CD4-positive, alpha-beta T cell (primary cell): ENCODE measurements at regions not wholly inside any gene's neighbourhood (a gene's known extent, or its start where the extent isn't known, plus 50 kb on each side); places are given as distances from the start of the nearest gene placed in this dataset.

Experiments
- ATAC-seq: fragments of 200-7000 bp; cut with Tn5 transposase; one replicate; pipeline ENCODE4 v1.10.0; 2022; ENCODE audit warnings: mild to moderate bottlenecking; ENCODE audit not compliant: poor library complexity
- CTCF ChIA-PET: fragments of 350-600 bp; sonication (Branson Sonifier 250); formaldehyde crosslinking; loops from one replicate; lab custom pipeline; 2021; ENCODE audit warnings: antibody characterized with exemption, inconsistent platforms; lab: Charles Lee
- POLR2A ChIA-PET: fragments of 350-600 bp; sonication (Branson Sonifier 250); formaldehyde crosslinking; loops from one replicate; lab custom pipeline; 2021; ENCODE audit warnings: antibody characterized with exemption, inconsistent platforms; lab: Charles Lee
- DNase-seq, 14 experiments: peaks; one replicate each; pipeline ENCODE4 v3.0.0-alpha.2; 2013 to 2020; ENCODE audit warnings: mixed read lengths in 2 of 14
- H3K27ac ChIP-seq, 2 donors: one replicate each; pipeline versions ENCODE4 v1.5.1 to v1.7.0; 2013; ENCODE audit warnings: low read length in 2 of 2, low read depth in 1 of 2, mild to moderate bottlenecking in 1 of 2
- H3K27me3 ChIP-seq, 2 experiments: 1 replicate in 1 of 2; 2 replicates in 1 of 2; pipeline versions ENCODE4 v1.6.1 to v1.7.0; 2013; ENCODE audit warnings: low read length in 2 of 2, control low read depth in 1 of 2, mild to moderate bottlenecking in 1 of 2, moderate library complexity in 1 of 2; ENCODE audit not compliant: insufficient read depth in 2 of 2, control insufficient read depth in 1 of 2
- H3K36me3 ChIP-seq: one replicate; pipeline ENCODE4 v1.6.1; 2013; ENCODE audit warnings: low read length, control low read depth; ENCODE audit not compliant: insufficient read depth
- H3K4me1 ChIP-seq: one replicate; pipeline ENCODE4 v1.6.1; 2013; ENCODE audit warnings: low read length, control low read depth; ENCODE audit not compliant: insufficient read depth
- H3K4me3 ChIP-seq: one replicate; pipeline ENCODE4 v1.5.1; 2013; ENCODE audit warnings: mild to moderate bottlenecking, low read length, moderate library complexity
- H3K9me3 ChIP-seq, 2 experiments: 1 replicate in 1 of 2; 2 replicates in 1 of 2; pipeline versions ENCODE4 v1.6.1 to v1.7.0; 2013; ENCODE audit warnings: low read length in 2 of 2, mild to moderate bottlenecking in 2 of 2, control low read depth in 1 of 2, moderate library complexity in 1 of 2; ENCODE audit not compliant: control insufficient read depth in 1 of 2, insufficient read depth in 1 of 2
- H3K27ac Mint-ChIP-seq: one replicate; pipeline ENCODE4 v1.8.0; 2020; ENCODE audit warnings: mixed read lengths
- H3K27me3 Mint-ChIP-seq: one replicate; pipeline ENCODE4 v1.8.0; 2021; ENCODE audit warnings: mixed read lengths
- H3K36me3 Mint-ChIP-seq: one replicate; pipeline ENCODE4 v1.8.0; 2021; ENCODE audit warnings: low read depth, mixed read lengths
- H3K4me1 Mint-ChIP-seq: one replicate; pipeline ENCODE4 v1.8.0; 2021; ENCODE audit warnings: low read depth, mixed read lengths
- H3K4me3 Mint-ChIP-seq: one replicate; pipeline ENCODE4 v1.8.0; 2020; ENCODE audit warnings: mild to moderate bottlenecking, mixed read lengths
- H3K9me3 Mint-ChIP-seq: one replicate; pipeline ENCODE4 v1.8.0; 2020; ENCODE audit warnings: mixed read lengths
- CTCF ChIP-seq: fragments of 200-600 bp; IDR thresholded peaks from one replicate; pipeline ENCODE4 v1.8.0; 2022; ENCODE audit warnings: antibody characterized with exemption, mild to moderate bottlenecking
- intact Hi-C, 2 experiments: fragments of 100-400 bp; cut with DNase I in 1 of 2; cut with micrococcal nuclease in 1 of 2; formaldehyde crosslinking; loops; one replicate each; pipeline versions ENCODE4 v1.15.1 to v1.9.0; 2023 to 2025; cut with DNase I, micrococcal nuclease

DNA sequence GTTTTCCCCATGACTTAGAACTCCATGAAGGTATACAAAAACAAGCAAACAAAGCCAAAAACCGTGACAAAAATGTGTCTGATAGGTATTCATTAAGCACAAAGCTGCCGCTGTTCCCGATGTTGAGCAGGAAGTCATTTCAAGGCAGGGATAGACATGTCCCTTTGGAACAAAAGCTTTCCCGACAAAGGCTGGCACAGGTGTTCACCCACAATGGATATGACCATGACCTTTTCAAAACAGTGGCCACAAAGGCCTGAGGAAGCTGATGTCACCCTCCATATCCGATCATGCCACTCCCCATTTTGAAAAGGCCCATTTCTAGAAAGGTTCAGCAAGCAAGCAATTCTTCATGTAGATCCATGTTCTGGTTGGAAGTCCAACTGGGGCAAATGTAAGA is 279.1 kb downstream of the BTG1 start:
- intact Hi-C loops, result no loop called here
- CTCF ChIA-PET, result no interaction called here
- POLR2A ChIA-PET, result interaction anchor here (0.8 to 1.8 kb wide), 4 partner anchors 10 to 279 kb away, joined by 3 to 14 read pairs (median 6); partner anchors contain the start of gene BTG1
- Histone ChIP-seq H3K9me3 (no peaks in the 10 kb centered on the region), H3K27me3 (no peaks in the 10 kb centered on the region), H3K4me3 (no peak overlapping the region), H3K4me1 (peaks cover 19% of the 10 kb centered on the region), H3K27ac (no peak overlapping the region), H3K36me3 (no peaks in the 10 kb centered on the region)
- DNase-seq, result no peak
- Mint-ChIP-seq H3K4me3 (no peak overlapping the region), H3K9me3 (no peaks in the 10 kb centered on the region), H3K36me3 (no peaks in the 10 kb centered on the region), H3K27ac (no peak overlapping the region), H3K27me3 (no peaks in the 10 kb centered on the region), H3K4me1 (peaks cover 73% of the 10 kb centered on the region)
- TF ChIP-seq CTCF, result no peak
- ATAC-seq, result no peak

GRCh38 chr12:91863702-91864101 is 281.9 kb downstream of the BTG1 start:
- ChIA-PET CTCF (interaction anchor here (0.8 to 1.4 kb wide), 3 partner anchors 15 to 707 kb away, joined by 3 to 4 read pairs (median 3); no protein-coding TSS in a partner anchor), POLR2A (interaction anchor here (0.9 to 2.0 kb wide), 7 partner anchors 12 to 281 kb away, joined by 3 to 19 read pairs (median 3); no protein-coding TSS in a partner anchor)
- H3K4me3 Mint-ChIP-seq, result no peak overlapping the region

GRCh38 chr12:91861554-91861953 is 284.1 kb downstream of the BTG1 start:
- CTCF ChIA-PET, result no interaction called here
- no peak overlapping the region for H3K4me3 Mint-ChIP-seq

More at GRCh38 chr12:91863702-91864101, 281.9 kb downstream of the BTG1 start:
- DNase-seq (peak in 1 of 14 experiments; percentile 16), ATAC-seq (peak; percentile 37)
- no peak for TF ChIP-seq CTCF
- no peaks in the 10 kb centered on the region for H3K36me3 ChIP-seq
- intact Hi-C loops, result no loop called here
- Mint-ChIP-seq H3K36me3 (no peaks in the 10 kb centered on the region), H3K27ac (peak overlapping the region; percentile 82), H3K4me1 (peaks cover 66% of the 10 kb centered on the region), H3K27me3 (no peaks in the 10 kb centered on the region), H3K9me3 (no peaks in the 10 kb centered on the region)
- H3K4me1 ChIP-seq, result peaks cover 7% of the 10 kb centered on the region
- no peaks in the 10 kb centered on the region for H3K9me3 ChIP-seq
- no peak overlapping the region for H3K27ac ChIP-seq
- H3K4me3 ChIP-seq, result no peak overlapping the region
- no peaks in the 10 kb centered on the region for H3K27me3 ChIP-seq

More at GRCh38 chr12:91861554-91861953, 284.1 kb downstream of the BTG1 start:
- TF ChIP-seq CTCF, result no peak
- peaks cover 49% of the 10 kb centered on the region for H3K4me1 Mint-ChIP-seq
- ATAC-seq (no peak), DNase-seq (no peak)
- no peak overlapping the region for H3K4me3 ChIP-seq
- no peaks in the 10 kb centered on the region for H3K27me3 ChIP-seq
- H3K36me3 Mint-ChIP-seq, result no peaks in the 10 kb centered on the region
- H3K36me3 ChIP-seq, result no peaks in the 10 kb centered on the region
- H3K27ac ChIP-seq, result no peak overlapping the region
- H3K27me3 Mint-ChIP-seq, result no peaks in the 10 kb centered on the region
- intact Hi-C loops, result no loop called here
- H3K27ac Mint-ChIP-seq, result no peak overlapping the region
- peaks cover 3% of the 10 kb centered on the region for H3K9me3 Mint-ChIP-seq
- POLR2A ChIA-PET, result no interaction called here
- H3K4me1 ChIP-seq, result peaks cover 7% of the 10 kb centered on the region
- H3K9me3 ChIP-seq, result no peaks in the 10 kb centered on the region
